HG03139 (cell line): ENCODE measurements at regions not wholly inside any gene's neighbourhood (a gene's known extent, or its start where the extent isn't known, plus 50 kb on each side); places are given as distances from the start of the nearest gene placed in this dataset.
"Not testable (repeated sequence)": the region's sequence is repeated elsewhere in the genome, so short reads cannot be mapped to it uniquely, and the experiment has no call there.

Experiments
- ATAC-seq: cut with Tn5 transposase; IDR thresholded peaks from one replicate; pipeline ENCODE4 v1.9.1; 2021; ENCODE audit not compliant: unreplicated experiment

- not testable (repeated sequence) for ATAC-seq
Observed at GRCh38 chr16:16613212-16613611, 234.3 kb downstream of the NPIPA7 start.

- not testable (repeated sequence) for ATAC-seq
Observed at GRCh38 chr16:16614484-16614883, 235.5 kb downstream of the NPIPA7 start.

- ATAC-seq, result not testable (repeated sequence)
Observed at GRCh38 chr16:16618963-16619465, 240.1 kb downstream of the NPIPA7 start.

GRCh38 chr16:16624367-16624766, 245.4 kb downstream of the NPIPA7 start:
- not testable (repeated sequence) for ATAC-seq

GRCh38 chr16:16625140-16625539, 246.2 kb downstream of the NPIPA7 start:
- ATAC-seq, result not testable (repeated sequence)

- ATAC-seq, result not testable (repeated sequence)
Observed at GRCh38 chr16:16627865-16628264, 248.9 kb downstream of the NPIPA7 start.

DNA sequence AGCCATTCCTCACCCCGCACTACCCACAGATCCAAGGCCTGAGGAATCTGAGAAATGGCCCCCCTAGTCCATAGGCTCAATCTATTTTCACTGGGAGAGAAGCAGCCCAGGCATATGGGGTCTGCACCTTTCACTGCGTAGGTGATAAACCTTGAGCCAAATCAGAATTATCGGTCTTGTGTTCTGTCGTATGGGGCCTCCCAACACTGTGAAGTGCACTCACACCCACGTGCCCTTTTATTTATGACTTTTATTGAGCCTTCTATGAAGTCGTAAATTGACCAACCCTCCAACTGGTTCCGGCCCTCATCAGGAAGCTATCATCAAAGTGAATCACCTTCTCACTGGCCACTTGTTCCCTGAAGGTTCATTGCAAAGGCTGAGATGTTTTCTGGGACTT, 259.3 kb downstream of the NPIPA7 start:
- not testable (repeated sequence) for ATAC-seq

DNA sequence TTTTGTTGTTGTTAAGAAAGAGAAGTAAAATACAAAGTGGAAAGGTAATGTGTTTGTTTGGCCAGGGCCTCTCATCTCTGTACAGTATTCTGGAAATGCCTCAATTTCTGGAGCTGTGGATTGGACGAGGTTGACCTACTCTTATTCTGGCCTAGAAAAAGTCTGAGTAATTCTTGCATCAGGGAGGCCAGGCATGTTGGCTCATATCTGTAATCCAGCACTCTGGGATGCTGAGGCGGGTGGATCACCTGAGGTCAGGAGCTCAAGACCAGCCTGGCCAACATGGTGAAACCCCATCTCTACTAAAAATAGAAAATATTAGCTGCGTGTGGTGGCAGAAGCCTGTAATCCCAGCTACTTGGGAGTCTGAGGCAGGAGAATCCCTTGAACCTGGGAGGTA, 259.8 kb downstream of the NPIPA7 start:
- not testable (repeated sequence) for ATAC-seq

GRCh38 chr16:16643828-16644227, 264.9 kb downstream of the NPIPA7 start:
- ATAC-seq, result not testable (repeated sequence)

- not testable (repeated sequence) for ATAC-seq
Observed at GRCh38 chr16:16648002-16648401, 269.1 kb downstream of the NPIPA7 start.

- not testable (repeated sequence) for ATAC-seq
Observed at GRCh38 chr16:16672180-16672812, 293.4 kb downstream of the NPIPA7 start.

DNA sequence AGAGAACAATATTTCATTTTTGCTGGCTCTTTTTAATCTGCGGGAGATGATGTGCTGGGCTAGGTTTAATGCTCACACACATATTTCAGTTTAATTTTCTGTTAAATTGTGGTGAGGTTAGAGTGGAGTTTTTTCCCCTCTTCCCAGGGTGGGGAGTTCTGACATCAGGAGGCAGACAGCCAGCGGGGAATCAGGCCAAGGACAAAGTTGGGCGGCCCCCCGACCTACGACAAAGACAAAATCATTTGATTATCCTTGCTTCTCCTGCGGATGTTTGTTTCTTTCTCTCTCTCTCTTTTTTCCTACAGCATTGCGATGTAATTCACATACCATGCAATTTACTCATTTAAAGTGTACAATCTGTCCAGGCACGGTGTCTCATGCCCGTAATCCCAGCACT, 295.9 kb downstream of the NPIPA7 start:
- ATAC-seq, result not testable (repeated sequence)

GRCh38 chr16:16721849-16722248, 342.9 kb downstream of the NPIPA7 start:
- ATAC-seq, result not testable (repeated sequence)

DNA sequence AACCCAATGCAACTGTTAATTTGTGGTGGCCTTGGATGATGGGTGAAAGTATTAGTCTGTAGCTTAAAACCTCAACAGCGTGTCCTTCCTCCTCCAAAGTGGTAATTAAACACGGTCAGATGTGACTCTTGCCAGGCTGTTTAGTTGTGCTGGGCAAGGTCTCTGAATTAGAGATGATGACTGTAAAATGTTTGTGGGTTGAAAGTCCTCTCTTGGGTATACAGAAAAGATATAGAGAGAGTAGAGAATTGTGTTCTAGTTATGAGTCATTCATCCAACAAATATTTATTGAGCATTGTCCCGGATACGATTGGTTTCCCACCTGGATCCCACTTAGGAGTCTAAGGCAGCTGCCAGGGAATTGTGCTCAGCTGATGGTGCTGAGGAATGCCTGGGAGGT, 343.7 kb downstream of the NPIPA7 start:
- ATAC-seq, result not testable (repeated sequence)

DNA sequence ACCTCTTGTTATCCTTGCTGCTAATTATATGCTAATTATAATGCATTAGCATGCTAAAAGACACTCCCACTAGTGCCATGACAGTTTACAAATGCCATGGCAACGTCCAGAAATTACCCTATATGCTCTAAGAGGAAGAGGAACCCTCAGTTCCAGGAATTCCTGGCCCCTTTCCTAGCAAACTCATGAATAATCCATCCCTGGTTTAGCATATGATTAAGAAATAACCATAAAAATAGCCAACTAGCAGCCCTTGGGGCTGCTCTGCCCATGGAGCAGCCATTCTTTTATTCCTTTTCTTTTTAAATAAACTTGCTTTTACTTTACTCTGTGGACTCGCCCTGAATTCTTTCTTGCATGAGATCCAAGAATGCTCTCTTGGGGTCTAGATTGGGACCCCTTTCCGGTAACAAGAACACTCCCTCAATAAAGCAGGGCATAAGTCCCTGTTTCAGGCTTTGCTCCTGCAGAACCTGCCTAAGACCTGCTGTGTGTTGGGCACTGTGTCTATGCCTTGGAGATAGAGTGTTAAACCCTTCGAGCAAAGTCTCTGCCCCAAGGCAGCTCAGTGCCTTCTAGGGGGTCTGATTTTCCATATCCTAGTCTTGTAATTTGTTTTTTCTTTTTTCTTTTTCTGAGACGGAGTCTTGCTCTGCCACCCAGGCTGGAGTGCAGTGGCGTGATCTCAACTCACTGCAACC, 345.0 kb downstream of the NPIPA7 start:
- not testable (repeated sequence) for ATAC-seq

DNA sequence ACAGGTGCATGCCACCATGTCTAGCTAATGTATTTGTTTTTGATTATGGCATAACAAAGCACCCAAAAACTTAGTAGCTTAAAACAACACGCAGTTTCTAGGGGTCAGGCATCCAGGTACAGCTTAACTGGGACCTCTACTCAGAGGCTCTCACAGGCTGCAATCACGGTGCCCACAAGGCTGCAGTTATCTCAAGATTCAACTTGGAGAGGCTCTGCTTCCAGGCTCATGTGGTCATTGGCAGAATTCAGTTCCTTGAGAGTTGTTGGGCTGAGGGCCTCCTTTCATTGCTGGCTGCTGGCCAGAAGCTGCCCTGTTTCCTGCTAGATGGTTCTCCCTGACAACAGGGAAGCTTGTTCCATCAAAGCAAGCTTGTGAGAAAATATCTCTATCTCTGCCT, 348.1 kb downstream of the NPIPA7 start:
- ATAC-seq, result not testable (repeated sequence)

- not testable (repeated sequence) for ATAC-seq
Observed at GRCh38 chr16:16742573-16742972, 363.6 kb downstream of the NPIPA7 start.

DNA sequence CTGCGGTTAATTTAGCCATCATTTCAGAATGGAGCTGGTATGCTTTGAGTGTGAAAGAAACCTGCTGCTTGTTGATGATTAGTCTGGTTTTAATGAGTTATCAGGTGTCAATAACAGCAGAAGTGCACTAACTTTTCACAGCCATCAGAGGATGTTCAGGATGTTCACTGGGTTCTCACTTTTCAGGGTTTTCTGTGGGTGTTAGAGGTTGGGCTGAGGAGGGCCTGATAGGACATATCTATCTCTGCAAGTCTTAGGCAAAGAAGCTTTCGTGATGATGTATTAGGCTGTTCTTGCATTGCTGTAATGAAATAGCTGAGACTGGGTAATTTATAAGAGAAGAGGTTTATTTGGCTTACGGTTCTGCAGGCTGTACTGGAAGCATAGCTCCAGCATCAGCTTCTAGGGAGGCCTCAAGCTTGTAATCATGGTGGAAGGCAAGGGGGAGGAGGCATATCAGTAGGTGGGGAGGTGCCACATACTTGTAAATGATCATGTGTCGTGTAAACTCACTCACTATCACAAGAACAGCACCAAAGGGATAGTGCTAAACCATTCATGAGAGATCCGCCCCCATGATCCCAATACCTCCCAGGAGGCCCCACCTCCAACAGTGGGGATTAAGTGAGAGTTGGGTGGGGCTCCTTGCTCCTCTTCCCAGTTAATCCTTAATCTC, 376.2 kb downstream of the NPIPA7 start:
- ATAC-seq, result not testable (repeated sequence)

- no peak for ATAC-seq
Observed at GRCh38 chr16:16763449-16763848, 384.5 kb downstream of the NPIPA7 start.

- ATAC-seq, result not testable (repeated sequence)
Observed at GRCh38 chr16:16770717-16771116, 391.8 kb downstream of the NPIPA7 start.

DNA sequence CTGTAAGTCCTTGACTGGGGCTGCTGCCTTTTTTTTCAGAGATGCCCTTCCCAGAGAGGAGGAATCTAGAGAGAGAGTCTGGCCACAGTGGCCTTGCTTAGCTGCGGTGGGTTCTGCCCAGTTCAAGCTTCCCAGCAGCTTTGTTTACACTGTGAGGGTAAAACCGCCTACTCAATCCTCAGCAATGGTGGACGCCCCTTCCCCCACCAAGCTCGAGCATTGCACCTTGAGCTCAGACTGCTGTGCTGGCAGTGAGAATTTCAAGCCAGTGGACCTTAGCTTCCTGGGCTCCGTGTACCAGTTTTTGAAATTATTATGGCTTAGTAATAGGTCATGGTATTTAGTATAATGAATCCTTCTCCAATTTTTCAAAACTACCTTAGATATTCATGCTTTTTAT, 395.4 kb downstream of the NPIPA7 start:
- ATAC-seq, result no peak

DNA sequence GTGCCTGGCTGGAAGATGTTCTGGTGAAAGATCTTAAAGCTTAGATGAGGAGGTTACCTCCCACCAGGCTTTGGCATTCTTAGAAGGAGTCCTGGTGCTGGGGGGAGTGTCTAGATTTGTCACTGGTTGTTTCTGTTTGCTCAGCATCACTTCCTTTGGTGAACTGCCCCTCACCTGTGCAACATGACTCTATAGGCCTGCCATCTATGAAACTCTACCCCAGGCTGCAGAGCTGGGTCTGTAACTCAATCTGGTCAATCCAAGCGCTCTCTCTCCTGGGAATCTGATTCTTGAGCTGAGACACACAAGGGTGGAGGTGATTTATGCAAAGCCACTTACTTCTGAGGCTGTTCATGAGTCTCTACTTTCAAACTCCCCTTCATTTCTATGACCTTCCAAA, 399.4 kb downstream of the NPIPA7 start:
- no peak for ATAC-seq
